Globus pallidus (tissue), 1 donor: ENCODE measurements at regions not wholly inside any gene's neighbourhood (a gene's known extent, or its start where the extent isn't known, plus 50 kb on each side); places are given as distances from the start of the nearest gene placed in this dataset.
A peak's percentile ranks its signal among the peaks of the same experiment; 100 is the strongest.
"Not testable (repeated sequence)": the region's sequence is repeated elsewhere in the genome, so short reads cannot be mapped to it uniquely, and the experiment has no call there.

Source experiments
- DNase-seq: peaks from one replicate; pipeline ENCODE4 v3.0.0-alpha.2; 2015; ENCODE audit warnings: low spot score

GRCh38 chr1:8169364-8170058 is 143.4 kb upstream of the ERRFI1 start:
- peak; percentile 50 for DNase-seq

GRCh38 chr1:8167936-8168335 is 141.8 kb upstream of the ERRFI1 start:
- no peak for DNase-seq

- DNase-seq: no peak
Measured at GRCh38 chr1:8166406-8166805, 140.3 kb upstream of the ERRFI1 start.

DNA sequence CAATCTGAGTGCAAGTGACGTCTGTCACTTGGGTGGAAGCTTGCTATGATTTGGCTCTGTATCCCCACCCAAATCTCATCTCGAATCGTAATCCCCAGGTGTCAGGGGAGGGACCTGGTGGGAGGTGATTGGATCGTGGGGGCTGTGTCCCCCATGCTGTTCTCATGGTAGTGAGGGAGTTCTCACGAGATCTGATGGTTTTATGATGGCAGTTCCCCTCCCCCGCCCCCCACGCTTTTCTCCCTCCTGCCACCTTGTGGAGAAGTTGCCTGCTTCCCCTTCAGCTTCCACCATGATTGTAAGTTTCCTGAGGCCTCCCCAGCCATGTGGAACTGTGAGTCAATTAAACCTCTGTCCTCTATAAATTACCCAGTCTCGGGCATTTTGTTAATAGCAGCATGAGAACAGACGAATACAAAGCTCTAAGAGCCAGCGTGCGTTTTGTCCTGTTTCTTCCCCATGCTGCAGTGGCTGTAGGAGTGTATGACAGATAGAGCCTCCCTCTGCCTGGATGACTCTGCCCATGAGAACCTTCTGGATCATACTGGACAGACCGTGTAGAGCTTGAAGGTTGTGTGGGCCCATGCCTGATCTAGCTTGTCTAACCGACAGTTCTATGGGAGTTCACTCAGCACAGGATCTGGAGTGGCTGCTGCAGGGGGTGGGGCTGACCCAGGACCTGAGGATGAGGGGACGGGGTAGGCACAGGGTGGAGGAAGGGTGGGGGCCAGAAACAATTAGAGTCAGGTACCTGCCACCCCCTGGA is 139.7 kb upstream of the ERRFI1 start:
- DNase-seq: no peak

DNA sequence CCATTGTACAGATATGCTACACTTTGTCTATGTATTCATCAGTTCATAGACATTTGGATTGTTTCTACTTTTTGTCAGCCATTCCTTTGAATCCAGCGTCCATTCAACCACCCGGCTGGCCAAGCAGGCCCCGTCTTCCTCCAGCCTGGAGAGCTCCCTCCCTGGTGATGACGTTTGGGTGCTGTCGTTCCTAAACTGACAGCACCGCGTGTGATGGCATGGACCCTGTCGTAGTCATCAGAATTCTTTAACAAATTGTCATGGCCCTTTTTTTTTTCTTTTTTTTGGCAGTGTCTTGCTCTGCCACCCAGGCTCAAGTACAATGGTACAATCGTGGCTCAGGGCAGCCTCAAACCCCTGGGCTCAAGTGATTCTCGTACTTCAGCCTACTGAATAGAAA is 138.6 kb upstream of the ERRFI1 start:
- DNase-seq: no peak

GRCh38 chr1:8163039-8163438 is 136.9 kb upstream of the ERRFI1 start:
- DNase-seq: no peak

DNA sequence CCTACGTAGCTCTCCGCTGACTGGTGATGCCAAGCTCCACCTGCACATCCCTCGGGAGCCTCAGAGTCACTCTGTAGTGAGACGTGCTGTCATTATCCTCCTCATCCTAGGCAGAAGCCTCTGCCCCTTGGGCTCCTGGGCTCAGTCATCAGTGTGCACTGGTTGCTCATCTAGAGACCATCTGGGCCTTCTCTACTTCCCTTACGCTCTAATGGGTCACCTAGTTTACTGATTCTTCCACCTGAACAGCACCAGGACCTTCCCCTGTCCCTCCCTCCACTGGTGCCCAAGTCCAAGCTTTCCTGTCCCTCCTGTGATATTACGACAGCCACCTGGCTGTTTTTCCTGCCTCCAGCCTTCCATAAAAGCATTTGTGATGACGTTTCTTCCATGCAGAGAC is 136.1 kb upstream of the ERRFI1 start:
- DNase-seq: no peak

- no peak for DNase-seq
Measured at GRCh38 chr1:8161546-8162105, 135.5 kb upstream of the ERRFI1 start.

- no peak for DNase-seq
Measured at GRCh38 chr1:8159470-8160024, 133.4 kb upstream of the ERRFI1 start.

GRCh38 chr1:8158995-8159394 is 132.9 kb upstream of the ERRFI1 start:
- DNase-seq: no peak

DNA sequence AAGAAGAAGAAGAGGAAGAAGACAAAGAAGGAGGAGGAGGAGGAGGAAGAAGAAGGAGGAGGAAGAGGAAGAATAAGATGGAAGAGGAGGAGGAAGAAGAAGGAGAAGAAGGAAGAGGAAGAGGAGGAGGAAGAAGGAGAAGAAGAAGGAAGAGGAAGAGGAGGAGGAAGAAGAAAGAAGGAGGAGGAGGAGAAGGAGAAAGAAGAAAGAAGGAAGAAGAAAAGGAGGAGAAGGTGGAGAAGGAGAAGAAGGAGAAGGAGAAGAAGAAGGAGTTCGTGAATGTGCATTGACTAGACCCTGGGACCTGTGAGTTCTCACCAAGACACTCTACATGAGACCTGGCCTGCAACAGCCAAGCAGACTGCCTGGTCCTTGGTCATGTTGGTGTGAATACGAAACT is 131.7 kb upstream of the ERRFI1 start:
- no peak for DNase-seq

- DNase-seq: no peak
Measured at GRCh38 chr1:8155528-8156186, 129.5 kb upstream of the ERRFI1 start.

DNA sequence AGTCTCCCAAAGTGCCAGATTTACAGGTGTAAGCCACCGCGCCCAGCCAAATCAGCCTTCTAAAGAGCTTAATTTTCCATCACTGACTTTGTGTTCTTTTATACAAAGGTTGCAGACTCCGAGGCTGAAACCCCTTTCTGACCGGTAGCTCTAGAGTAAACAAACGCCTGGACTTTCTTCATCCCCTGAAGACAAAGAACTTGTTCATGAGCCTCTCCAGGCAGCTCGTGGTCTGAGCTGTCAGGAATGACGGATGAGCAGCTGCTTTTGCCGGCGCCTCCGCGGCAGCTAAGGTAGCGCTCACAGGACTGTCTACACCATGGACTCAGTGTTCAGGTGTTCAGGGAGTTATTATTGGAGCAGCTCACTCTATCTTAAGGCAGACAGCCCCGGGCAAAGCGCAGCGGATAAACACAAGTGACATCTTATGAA is 128.5 kb upstream of the ERRFI1 start:
- no peak for DNase-seq

DNA sequence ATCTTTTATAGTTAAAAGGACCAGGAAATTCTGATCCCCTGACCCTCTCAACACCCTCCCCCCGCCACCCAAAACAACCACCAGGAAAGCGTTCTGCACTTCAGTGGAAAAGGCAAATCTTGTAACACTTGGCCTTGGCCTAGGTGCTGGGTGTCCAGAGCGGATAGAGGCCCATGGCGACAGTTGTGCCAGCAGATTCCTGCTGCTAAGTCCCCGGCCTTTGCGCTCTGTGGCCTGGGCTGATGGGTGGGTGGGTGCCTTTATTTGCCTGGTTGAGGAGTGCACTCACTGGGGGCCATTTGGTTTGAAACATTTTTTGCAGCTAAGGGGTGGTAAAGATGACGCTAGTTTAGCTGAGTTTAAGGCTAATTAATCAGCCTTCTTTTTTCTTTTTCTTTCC is 127.9 kb upstream of the ERRFI1 start:
- no peak for DNase-seq

DNA sequence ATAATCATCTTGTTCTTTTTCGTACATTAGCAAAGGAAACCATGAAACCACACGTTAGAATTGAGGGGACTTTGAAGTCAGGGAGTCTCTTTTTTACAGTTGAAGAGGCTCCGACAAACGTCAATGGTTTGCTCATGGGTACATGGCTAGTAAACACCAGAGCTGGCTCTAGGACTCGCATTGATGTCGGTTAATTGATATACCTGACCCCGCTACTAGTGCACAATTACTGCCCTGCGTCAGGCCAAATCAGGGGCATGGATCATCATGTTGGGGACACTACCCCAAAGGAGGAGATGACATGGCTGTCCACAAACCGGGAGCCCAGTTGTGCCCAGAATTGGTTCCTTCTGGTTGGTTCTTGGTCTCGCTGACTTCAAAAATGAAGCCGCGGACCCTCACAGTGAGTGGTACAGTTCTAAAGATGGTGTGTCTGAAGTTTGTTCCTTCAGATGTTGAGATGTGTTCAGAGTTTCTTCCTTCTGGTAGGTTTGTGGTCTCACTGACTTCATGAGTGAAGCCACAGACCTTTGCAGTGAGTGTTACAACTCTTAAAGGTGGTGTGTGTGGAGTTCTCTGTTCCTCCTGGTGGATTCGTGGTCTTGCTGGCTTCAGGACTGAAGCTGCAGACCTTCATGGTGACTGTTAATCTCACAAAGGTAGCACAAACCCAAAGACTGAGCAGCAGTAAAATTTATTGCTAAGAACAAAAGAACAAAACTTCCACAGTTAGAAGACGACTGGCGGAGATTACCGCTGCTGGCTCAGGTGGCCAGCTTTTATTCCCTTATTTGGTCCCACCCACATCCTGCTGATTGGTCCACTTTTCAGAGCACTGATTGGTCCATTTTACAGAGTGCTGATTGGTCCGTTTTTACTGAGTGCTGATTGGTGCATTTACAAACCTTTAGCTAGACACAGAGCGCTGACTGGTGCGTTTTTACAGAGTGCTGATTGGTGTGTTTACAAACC is 126.9 kb upstream of the ERRFI1 start:
- no peak for DNase-seq

GRCh38 chr1:8151647-8152046 is 125.5 kb upstream of the ERRFI1 start:
- DNase-seq: no peak

DNA sequence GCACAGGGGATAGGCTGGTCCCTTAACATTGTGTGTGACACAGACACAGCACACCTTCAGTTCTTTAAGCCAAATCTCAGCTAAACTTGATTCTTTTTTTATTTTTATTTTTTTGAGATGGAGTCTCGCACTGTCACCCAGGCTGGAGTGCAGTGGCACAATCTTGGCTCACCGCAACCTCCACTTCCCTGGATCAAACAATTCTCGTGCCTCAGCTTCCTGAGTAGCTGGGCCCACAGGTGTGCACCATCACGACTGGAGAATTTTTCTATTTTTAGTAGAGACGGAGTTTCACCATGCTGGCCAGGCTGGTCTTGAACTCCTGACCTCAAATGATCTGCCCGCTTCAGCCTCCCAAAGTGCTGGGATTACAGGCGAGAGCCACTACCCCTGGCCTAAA is 123.6 kb upstream of the ERRFI1 start:
- DNase-seq: not testable (repeated sequence)

DNA sequence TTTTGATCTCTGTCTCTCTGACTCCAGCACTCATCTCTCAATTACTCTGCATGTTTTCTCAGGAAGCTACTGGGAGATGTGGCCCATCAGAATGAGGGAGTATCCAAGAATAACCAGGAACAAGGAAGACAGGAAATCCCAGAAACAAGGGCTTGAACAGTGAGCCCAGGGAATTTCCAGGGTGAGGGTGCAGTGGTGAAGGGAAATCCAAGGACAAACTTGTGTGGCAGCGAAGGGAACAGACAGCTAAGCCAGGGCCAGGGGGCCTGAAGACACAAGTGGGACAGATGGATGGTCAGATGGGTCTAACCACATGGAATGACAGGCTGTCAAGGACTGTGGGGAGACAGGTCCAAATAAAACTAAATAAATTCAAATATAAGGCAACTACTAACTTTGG is 121.8 kb upstream of the ERRFI1 start:
- no peak for DNase-seq

- no peak for DNase-seq
Measured at GRCh38 chr1:8146257-8146855, 120.2 kb upstream of the ERRFI1 start.

GRCh38 chr1:8145545-8146202 is 119.6 kb upstream of the ERRFI1 start:
- no peak for DNase-seq
